NCI-H226 (cell line): ENCODE measurements at regions not wholly inside any gene's neighbourhood (a gene's known extent, or its start where the extent isn't known, plus 50 kb on each side); places are given as distances from the start of the nearest gene placed in this dataset.
A peak's percentile ranks its signal among the peaks of the same experiment; 100 is the strongest.
"Not testable (repeated sequence)": the region's sequence is repeated elsewhere in the genome, so short reads cannot be mapped to it uniquely, and the experiment has no call there.

ENCODE experiments used
- DNase-seq: peaks from one replicate; pipeline ENCODE4 v3.0.0-alpha.2; 2015

- peak; percentile 23 for DNase-seq
Observed at GRCh38 chr15:56806148-56806536, 72.8 kb upstream of the ZNF280D start.

DNA sequence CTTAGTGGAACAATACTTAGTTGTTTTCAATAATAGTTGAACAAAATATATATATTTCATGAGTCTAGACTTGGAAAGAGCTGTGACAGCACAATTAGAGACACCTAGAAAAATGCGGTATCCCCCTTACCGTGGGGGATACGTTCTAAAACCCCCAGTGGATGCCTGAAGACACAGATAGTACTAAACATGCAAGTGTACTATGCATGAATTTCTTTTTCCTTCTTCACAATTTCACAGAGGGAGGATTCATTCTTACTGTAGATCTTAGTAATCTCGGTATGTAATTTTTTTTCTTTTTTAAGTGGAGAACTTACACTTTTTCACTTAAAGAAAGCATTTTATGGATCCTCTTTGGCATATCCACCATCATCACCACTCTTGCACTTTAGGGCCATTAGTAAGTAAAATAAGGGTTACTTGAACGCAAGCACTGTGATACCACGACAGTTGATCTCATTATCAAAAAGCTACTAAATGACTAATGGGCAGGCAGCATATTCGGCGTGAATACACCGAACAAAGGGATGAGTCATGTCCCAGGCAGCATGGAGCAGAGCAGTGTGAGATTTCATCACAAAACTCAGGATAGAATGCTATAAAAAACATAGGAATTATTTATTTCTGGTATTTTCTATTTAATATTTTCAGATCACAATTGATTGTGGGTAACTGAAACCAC lies 72.3 kb upstream of the ZNF280D start:
- DNase-seq = peak; percentile 89

DNA sequence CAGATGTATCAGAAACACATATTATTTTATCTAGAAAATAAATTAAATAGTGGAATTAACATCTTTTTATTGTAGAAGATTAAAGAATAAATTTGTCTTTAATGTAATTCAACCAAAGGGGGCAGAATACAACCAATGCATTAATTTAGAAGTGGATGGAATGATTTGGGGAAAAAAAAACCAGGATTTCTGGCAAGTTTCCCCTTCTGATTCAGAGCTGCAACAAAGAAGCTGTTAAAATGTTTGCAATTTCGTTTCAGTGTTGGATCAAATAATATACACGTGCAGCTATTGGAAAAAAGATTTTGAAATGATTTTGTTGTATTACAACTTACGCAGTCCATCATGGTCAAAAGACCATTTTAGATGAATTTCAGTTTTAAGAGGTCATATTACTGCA lies 71.6 kb upstream of the ZNF280D start:
- DNase-seq = no peak

- DNase-seq = no peak
Observed at GRCh38 chr15:56804279-56804678, 71.0 kb upstream of the ZNF280D start.

- no peak for DNase-seq
Observed at GRCh38 chr15:56802161-56802560, 68.9 kb upstream of the ZNF280D start.

GRCh38 chr15:56798639-56799038 lies 65.3 kb upstream of the ZNF280D start:
- no peak for DNase-seq

DNA sequence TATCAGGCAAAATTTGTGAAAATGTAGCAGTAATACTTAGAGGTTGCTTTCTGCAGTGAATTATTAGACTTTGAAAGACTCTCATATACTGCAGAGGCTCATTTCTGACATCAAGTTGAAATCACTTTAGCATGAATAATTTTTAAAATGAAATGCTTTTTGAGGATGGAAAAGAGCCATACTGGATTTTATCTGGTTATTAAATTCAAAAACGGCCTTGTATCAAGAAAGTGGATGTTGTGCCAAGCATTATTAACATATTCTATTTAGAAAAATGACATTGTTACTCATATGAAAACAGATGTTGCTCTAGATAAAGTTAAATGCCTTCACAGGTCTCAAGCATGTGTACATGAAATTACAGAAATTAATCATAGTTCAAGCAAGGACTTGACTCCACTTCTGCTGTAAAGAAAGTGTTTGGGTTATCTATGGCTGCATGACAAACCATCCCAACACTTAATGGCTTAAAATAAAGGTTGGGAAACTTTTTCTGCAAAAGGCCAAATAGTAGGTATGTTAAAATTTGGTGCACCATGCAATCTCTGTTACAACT lies 64.5 kb upstream of the ZNF280D start:
- DNase-seq = no peak

DNA sequence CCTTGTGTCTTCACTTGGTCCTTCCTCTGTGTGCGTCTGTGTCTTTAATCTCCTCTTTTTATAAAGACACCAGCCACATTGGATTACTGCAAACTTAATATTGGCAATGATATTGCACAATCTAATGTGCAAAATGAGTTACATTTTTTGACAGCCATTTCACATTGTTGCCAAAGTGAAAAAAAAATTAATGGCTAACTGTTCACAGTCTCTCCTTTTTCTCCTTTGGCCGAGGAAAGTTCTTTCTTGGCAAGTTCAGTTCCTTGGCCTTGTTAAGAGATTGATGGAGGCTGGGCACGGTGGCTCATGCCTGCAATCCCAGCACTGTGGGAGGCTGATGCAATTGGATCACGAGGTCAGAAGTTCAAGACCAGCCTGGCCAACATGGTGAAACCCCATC lies 62.2 kb upstream of the ZNF280D start:
- no peak for DNase-seq

DNA sequence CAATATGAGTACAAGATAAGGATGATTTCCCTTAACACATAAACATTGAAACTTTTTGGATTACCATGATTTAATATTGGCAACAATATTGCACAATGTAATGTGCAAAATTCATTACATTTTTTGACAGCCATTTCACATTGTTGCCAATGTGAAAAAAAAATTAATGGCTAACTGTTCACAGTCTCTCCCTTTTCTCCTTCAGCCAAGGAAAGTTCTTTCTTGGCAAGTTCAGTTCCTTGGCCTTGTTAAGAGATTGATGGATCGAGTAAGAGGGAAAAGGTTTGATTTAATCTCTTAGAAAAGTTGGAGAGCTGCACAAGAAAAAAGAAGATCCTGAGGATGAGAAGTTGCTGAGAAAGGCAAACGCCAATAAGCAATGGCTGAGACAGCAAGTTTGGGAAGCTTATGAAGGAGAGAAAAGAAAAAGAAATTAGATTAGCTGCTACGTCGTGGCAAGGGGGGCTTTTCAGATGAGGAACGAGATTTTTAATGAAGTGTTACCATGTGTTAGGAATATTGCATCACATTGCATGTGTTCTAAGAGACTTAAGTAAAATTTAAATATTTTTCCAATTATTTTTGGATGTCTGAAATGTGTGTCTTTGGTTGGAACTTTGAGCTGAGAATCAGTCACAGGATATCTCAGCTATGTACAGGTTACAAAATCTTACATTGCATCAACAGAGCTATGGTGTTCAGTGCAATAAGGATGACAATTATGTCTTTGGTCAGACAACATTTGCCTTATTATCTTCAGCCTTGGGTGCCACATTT lies 61.4 kb upstream of the ZNF280D start:
- peak; percentile 29 for DNase-seq

DNA sequence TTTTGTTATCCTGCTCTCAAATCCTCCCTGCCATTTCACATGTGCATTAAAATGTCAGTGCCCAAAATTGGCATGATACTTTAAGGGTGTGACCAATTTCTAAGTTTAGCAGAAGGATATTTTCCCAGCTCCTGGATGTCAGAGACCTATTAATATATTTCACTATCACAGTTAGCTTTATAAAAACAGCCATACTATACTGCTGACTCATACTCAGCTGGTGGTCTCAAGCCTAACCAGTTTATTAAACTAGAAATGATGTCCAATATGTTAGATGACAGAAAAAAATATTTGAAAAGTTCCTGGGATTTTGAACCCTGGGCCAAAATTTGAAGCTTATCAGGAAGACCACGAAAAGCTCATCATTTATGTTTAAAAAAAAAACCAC lies 60.9 kb upstream of the ZNF280D start:
- peak; percentile 68 for DNase-seq

DNA sequence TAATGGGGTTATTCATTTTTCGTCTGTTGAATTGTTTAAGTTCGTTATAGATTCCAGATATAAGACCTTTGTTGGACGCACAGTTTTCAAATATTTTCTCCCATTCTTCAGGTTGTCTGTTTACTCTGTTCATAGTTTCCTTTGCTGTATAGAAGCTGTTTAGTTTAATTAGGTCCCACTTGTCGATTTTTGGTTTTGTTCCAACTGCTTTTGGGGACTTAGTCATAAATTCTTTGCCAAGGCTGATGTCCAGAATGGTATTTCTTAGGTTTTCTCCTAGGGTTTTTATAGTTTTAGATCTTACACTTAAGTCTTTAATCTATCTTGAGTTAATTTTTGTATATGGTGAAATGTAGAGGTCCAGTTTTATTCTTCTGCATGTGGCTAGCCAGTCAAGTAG lies 58.9 kb upstream of the ZNF280D start:
- no peak for DNase-seq

DNA sequence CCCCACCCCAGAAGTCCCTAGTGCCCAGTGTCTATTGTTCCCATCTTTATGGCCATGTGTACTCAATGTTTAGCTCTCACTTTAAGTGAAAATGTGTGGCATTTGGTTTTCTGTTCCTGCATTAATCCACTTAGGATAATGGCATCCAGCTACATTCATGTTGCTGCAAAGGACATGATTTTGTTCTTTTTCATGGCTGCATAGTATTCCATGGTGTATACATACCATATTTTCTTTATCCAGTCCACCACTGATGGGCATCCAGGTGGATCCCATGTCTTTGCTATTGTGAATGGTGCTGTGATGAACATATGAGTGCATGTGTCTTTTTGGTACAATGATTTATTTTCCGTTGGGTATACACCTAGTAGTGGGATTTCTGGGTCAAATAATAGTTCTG lies 58.2 kb upstream of the ZNF280D start:
- not testable (repeated sequence) for DNase-seq

- no peak for DNase-seq
Observed at GRCh38 chr15:56788359-56788758, 55.0 kb upstream of the ZNF280D start.

GRCh38 chr15:56786966-56787365 lies 53.7 kb upstream of the ZNF280D start:
- no peak for DNase-seq

DNA sequence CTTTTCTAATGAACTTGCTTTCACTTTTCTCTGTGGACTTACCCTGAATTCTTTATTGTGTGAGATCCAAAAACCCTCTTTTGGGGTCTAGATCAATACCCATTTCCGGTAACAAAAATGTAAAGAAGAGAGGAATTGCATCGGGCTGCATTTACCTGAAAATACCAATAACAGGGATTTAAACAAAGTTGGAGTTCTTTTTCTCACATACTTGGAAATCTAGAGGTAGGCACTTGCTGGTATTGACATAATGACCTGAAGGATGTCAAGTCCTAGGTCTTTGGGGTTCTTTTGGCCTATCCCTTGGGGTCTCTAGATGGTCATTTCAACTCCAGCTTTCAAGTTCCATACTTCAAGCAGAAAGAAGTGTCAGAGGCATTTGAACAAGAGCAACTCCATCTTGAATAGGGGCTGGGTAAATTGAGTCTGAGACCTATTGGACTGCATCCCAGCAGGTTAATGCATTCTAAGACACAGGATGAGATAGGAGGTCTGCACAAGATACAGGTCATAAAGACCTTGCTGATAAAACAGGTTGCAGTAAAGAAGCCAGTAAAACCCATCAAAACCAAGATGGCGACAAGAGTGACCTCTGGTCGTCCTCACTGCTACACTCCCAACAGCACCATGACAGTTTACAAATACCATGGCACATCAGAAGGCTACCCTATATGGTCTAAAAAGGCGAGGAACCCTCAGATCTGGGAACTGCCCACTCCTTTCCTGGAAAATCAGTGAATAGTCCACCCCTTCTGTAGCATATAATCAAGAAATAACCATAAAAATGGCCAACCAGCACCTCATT lies 50.8 kb upstream of the ZNF280D start:
- no peak for DNase-seq

GRCh38 chr15:56783156-56783856 lies 50.0 kb upstream of the ZNF280D start:
- DNase-seq = no peak
